NCI-H2196 treated with DMSO at 0.1 percent for 48 hours (cell line): ENCODE measurements at regions not wholly inside any gene's neighbourhood (a gene's known extent, or its start where the extent isn't known, plus 50 kb on each side); places are given as distances from the start of the nearest gene placed in this dataset.
A peak's percentile ranks its signal among the peaks of the same experiment; 100 is the strongest.

ENCODE experiments used
- DNase-seq: peaks from one replicate; lab custom pipeline; 2025; ENCODE audit not compliant: unreplicated experiment; lab: John Stamatoyannopoulos, UW

DNA sequence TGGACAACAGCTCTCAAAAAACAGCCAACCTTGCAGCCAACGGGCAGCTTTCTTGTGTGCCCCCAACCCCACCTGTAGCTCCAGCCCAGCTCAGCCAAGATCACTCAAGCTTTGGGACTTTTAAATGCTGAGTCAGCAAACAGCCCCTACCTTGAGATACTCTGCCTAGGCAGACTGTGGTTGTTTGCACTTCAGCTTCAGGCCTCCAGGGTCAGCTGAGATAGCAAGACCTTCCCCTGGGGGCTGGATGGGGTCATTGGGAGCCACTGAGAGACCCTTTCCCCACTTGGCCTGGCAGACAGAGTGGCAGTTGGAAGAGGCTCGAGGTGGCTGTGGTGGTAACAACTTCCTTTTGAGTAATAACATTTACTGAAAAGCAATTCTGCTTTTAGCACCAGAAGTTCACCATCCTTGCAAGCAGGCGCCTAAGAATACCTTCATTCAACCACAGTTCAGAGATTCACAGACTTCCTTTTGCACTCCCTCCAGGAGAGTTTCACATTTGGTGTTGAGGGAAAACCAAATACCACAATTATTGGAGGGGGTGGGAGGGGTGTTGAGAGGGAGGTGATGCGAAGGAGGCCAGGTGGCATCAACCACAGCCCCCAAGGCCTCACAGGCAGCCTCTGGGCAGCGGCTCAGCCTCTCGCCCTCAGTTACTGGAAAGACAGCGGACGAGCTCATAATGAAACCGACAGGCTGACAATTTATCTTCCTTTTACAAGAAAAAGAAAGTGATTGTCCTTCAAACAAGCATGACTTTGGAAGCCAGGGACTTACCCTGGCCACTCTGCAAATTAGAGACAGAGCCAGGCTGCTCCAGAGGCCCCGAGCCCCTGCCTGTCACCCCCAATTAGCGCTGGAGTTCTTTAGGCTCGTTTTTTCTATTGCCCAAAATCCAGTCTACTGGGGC, 148.1 kb downstream of the CEBPB start:
- no peak for DNase-seq

DNA sequence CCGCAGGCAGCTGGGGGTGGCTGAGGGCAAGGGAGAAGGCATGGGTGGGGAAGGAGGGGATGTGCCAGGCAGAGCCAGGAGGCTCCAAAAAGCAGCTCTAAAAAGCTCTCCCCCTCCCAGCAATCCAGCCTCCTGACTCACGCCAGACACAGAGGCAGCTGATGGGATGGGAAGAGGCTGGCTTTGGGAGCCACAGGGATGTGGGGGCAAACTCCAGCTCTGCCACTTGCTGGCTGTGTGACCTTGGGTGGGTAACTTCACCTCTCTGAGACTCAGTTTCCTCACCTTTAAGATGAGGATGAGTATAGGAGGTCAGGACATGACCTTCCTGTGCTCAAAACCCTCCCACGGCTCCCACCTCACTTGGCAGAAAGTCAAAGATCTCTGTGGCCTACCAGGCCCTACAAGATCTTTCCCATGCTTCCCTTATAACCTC, 148.9 kb downstream of the CEBPB start:
- DNase-seq: no peak

DNA sequence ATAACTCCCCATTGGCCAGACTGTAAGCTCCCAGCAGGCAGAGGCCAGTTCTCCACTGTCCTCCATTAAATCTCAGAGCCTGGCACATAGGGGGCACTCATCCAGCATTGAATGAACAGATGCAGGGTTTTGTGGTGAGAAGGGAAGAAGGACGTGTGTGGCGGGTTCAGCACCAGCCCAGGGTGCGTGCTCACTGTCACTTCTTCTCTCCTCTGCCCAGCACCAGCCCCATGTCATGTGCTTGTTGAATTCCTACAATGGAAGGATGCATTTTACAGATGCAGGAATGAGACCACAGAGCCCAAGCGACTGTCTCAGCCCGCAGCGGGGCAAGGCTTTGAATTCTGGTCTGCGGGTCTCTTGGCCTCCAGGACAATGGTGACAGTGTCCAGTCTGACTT, 149.9 kb downstream of the CEBPB start:
- no peak for DNase-seq

DNA sequence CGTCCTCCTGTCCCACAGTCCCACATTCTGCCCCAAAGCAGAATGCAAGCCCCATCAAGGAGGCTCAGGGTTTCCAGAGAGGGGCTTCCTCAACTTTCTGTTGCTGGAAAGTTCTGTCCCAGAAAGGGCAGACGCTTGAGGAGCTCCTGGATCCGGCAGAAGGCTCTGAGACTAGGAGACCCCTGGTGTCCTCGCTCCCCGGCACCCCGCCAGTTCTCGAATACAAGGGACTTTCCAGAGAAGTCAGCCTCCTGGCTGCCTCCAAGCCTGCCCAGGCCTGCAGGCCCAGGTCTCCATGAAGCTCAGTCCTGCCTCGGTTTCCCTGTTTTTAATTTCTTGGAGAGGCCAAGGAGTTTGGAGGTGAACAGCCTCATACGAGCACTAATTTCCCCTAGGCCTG, 150.4 kb downstream of the CEBPB start:
- DNase-seq: no peak

DNA sequence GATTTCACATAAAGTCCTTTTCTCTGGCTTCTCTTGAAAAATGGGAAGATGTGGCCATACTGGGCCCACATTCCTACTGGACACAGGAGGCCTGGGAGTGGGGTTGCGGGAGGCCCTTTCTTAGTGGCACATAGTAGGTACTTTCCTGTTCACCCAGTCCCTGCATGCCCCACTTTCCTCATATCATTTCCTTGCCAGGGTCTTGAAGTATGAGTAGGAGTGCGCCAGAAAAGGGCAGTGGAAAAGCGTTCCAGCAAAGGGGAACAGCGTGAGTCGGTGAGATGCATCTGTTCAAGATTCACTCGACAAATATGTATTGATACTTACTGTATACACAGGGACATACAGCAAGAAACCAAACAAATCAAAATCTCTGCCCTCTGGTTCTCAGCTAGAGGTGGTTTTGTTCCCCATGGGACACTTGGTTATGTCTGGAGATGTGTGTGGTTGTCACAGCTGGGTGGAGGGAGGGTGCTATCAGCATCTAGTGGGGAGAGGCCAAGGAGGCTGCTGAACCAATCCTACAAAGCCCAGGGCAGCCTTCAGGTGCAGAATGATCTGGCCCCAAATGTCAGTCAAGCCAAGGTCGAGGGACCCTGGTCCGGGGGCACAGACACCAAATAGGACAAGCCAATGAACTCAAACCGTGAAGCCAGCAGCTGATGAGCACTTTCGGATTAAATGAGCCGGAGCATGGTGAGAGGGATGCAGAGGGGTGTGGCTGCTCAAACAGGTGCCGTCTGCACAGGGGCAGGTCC, 151.4 kb downstream of the CEBPB start:
- DNase-seq: no peak

DNA sequence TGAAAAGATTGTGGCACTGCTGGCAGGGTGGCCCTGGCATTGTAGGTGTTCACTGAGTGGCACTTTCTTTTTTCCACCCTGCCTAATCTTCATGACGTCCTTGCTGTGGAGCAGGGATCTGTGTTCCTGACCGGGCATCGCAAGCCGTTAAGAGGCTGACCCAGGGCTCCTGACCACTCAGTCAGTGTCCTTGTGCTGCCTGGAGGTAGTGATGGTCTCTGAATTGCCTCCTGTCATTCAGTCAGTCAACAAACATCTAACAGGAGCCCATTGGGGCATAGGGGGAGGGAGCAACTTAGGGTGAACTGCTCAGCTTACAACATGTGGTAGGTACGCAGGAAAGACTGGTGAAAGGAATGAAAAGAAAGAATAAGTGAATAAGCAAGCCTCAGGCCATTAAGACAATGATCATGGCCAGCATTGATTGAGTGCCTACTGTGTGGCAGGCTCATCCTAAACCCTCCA, 152.0 kb downstream of the CEBPB start:
- DNase-seq: no peak

DNA sequence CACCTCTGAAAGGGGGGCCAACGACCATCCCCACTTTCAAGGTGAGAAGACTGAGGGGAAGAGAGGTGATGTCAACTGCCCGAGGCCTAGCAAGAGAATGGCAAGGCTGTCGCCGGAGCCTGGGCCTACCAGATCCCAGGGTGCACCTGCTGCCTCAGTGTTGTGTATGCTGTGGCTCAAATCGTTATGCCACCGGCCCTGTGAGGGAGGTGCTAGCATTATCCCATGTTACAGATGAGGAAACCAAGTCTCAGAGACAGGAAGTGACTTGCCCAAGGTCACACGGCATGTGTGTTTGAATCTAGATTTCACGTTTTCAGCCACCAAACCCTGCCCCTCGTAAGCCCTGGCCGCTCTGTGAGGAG, 152.5 kb downstream of the CEBPB start:
- DNase-seq: no peak

DNA sequence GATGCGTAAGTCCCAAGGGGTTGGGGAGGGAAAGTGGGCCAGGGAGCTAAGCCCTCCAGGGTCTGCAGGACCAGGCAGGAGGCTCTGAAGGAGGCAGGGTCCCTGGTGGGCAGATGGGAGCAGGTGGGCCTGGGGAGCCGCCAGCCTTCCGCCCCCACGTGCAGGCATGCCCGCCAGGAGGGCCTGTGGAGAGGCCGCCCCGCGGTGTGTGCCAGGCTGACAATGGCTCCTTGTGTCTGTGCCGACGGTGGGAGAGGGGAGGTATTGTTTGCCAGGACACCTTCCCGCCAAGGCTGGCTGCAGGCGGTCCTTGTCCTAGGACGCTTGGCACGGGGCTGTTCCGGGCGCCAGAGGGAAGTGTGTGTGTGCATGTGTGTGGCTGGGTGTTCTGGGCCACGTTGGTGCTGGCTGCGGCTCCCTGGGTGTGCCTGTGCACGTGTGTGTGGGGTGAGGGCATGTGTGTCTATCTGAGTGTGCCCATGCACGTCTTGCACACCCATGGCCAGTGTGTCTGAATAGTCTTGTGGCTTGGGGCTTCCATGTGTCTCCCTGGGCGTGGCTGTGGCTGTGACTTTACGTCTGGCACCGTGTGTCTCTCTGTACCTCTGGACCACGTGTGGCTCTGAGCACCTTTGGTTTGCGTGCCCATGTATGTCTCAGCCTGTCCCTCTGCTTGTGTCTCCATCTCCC, 153.0 kb downstream of the CEBPB start:
- DNase-seq: no peak

DNA sequence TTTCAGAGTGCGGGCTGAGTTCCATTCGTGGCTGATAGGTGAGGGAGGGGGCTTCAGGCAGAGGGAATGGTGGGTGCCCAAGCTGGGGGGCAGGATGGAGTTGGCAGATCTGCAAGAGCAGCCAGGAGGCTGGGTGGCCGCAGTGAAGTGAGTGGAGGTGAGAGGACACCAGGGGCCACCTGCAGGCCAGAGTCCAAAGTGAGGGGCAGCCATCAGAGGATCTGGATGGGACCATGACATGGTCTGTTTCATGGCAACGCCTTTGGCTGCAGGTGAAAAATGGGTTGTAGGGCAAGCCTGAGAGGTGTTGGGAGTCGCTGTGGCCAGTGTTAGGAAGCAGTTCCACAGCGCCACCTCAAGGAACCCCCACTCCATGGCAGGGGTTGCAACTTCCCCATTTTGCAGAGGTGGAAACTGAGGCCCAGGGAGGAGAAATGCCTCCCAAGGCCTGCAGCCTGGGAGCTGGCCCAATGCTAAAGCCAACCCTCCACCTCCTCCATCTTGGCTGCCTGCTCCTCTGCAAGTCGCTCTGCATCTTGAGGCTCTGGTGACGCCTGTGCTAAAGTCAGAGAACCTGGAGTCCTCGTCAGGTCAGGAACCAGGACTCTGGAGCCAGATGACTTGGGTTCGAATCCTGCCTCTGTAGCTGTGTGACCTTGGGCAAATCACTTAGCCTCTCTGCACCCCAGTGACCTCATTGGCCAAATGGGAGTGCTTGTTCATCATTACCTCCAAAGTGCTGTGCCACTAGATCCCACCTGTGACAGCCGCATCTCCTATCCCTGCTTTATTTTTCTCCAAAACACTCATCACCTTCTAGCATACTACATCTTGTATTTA, 153.8 kb downstream of the CEBPB start:
- DNase-seq: no peak

DNA sequence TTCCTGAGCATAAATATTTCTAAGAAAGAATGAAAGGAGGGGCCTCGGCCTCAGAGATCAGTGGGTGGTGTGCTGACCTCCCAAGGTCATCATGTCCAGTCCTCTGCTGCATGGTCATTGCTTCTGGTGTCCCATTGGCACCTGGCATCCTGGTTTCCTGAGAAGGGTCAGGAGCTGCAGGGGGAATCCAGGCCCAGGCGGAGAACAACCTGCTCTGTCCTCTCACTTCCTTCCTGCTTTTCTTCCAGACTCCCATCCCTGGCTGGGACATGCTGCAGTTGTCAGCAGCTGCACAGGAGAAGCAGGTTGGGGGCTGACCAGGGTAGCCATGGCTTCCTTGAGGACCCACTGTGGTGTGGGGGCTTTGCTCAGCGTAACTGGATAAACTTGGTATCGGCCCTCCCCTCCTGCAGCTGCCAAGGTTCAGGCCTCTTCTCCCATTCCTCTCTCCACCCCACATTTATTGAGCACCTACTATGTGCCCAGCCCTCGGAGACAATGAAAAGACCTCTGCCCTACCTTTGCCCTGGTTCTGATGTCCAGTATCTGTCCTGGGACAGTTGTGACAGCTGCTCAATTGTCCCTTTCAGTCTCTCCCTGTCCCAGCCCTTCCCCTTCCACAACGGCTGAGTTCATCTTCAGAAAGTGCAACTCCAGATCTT, 155.2 kb downstream of the CEBPB start:
- DNase-seq: no peak

DNA sequence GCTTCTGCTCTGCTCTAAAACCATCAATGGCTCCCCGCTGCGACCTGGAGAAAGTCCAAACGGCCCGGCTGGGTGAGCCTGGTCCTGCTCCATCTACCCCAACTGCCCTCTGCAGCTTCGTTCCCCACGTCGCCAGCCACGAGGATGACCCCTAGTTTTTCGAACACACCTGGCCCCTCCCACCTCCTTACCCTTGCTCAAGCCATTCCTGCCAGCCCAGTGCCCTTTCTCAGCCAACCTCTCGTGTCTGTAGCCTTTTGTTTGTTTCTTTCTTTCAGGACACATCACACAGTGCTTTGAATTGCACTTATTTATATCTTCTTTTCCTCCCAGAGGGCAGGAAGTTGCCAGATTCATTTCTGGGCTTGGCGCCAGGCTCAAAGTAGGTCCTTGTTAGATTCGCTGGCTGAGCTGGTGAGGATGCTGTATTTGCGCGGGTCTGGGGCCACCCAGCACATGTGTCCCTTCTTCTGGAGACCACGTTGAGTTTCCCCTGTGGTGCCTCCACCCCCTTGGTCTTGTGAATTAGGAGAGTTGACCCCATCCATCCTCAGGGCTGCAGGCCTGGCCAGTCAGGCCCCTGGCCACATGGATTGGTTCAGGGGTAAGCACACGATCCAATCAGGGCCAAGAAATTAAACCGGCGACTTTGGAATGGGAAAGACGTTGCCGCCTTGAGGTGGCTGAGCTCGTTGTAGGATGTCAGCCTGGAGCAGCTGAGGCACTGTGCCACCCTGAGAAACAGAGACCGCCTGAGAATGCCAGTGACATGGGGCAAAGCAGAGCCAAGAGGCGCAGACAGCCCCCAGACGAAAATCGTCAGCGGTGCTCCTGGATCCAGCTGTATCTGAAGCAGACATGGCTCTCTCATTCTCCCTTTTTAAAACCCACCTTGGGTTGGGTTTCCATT, 156.0 kb downstream of the CEBPB start:
- DNase-seq: peak; percentile 41

DNA sequence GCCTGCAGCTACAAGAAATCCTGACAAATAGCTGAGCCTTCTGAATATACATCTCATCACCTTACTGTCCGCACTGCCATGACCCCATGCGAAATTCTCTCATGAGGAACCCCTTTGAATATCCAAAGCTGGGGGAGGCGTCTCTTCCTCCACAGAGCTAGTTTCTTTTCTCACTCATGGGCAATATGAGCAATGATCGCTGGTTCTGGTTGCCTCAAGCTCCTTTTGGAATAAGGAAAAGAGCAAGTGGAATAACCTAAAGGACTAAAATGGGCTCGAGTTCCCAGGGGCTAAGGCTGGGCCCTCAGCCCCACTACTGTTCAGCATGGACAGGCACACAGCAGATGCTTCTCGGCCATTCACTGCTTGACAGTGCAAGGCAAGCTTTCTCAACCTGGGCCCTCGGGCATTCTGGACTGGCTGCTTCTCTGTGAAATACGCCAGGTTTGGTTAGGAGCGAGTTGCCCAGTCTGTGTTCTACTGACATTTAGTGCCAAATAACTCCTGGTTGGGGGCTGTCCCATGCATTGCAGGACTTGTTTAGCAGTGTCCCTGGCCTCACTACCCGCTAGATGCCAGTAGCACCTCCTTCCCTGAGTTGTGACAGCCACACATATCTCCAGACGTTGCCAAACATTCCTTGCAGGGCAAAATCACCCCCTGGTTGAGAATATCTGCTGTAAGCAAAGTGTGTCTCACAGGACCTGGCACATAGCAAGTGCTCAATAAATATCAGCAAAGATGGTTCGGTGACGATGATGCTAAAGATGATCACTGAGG, 156.8 kb downstream of the CEBPB start:
- no peak for DNase-seq

DNA sequence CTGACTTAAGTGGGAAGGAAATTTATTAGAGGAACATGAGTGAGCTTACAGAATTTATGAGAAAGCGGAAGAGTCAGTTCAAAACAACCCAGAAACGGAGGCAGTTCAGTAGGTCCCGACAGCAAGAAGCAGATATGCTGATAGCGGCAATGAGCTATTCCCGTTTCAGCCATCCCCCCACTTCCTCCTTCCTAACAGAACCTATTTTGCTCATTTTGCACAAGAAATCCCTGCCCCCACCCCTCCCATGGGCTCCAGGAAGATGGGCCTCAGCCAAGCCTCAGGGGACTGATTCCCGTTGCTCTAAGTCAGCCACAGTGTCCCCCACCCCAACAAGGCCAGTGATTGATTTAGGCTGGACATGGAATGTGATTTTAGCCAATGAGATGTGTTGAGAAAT, 157.5 kb downstream of the CEBPB start:
- DNase-seq: no peak

DNA sequence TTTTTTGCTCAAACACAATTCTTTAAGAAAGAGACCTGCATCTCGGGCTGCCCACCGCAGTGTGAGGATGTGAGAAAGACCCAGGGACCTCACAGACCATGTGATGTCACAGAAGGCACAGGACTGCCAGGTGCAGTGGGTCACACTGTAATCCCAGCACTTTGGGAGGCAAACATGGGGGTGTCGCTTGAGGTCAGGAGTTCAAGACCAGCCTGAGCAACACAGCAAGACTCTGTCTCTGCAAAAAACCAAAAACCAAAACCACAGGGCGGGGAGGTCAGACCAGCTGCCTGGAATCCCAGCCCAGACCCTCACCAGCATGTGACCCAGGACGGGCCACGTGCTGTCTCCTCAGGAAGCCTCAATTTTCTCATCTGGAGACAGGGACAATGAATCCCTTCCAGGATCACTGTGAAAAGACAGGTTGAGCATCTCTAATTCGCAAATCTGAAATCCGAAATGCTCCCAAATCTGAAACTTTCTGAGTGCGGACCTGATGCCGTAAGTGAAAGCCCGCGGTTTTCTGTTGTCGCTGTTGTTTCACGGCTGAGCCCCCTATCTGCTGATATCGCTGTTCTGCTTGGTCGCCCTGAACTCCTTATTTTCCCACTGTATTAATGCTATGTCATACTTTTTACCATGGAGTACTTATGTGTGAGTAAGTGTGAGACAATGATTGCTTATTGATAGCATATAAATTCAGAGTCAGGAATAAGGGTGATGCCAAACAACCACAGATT, 159.5 kb upstream of the PTPN1 start:
- DNase-seq: no peak

DNA sequence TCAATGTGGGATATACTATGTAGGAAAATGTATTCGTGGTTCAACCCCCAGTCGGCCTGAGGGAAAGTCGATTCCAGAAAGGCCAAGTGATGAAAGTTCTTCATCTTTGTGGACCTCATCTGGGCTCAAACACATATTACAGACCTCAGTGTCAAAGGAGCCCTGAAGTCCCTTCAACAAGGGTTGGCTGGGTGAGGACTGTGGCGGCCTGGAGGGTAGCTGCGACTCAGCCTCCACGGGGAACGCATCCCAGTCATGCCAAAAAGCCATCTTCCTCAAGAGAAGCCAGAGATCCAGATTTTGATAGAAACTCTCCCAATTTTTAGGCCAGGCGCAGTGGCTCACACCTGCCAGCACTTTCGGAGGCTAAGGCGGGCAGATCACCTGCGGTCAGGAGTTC, 158.6 kb upstream of the PTPN1 start:
- no peak for DNase-seq

DNA sequence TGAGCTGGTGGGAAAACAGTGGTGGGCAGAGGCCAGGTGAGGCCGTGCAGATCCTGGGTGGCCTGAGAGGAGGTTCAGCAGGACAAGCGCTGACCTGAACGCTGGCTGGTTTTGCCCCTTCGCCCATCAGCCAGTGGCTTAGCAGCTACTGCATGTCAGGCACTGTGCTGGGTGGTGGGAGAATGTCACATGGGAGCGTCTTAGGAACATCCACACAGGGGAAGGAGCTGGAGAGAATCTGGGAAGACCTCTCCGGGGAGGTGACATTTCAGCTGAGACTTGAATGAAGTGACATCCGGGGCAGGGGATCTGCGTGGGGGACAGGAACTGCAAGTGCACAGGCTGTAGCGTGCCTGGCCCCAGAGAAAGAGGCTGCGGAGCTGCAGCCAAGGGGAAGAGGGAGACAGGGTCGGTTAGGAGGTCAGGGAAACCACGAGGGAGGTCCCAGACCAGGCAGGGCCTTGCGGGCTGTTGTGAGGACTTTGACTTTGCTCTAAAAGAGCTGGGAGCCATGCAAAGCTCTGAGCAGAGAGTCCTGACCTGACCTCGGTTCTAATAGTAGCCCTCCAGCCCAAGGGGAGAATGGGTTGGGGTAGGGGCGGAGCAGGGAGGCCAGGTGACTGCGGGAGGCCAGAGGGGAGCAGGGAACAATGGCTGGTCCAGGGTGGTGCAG, 156.8 kb upstream of the PTPN1 start:
- DNase-seq: no peak
